Heart left ventricle (tissue), 16 donors: ENCODE measurements at regions not wholly inside any gene's neighbourhood (a gene's known extent, or its start where the extent isn't known, plus 50 kb on each side); places are given as distances from the start of the nearest gene placed in this dataset.
A peak's percentile ranks its signal among the peaks of the same experiment; 100 is the strongest.

Experiments used
- ATAC-seq, 4 donors: fragments of 200-7000 bp; cut with Tn5 transposase; one replicate each; pipeline ENCODE4 v1.9.1; 2020 to 2022; ENCODE audit warnings: moderate library complexity in 4 of 4, mild to moderate bottlenecking in 3 of 4, moderate number of reproducible peaks in 1 of 4
- DNase-seq, 5 donors: peaks; one replicate each; pipeline ENCODE4 v3.0.0-alpha.2; 2020
- H3K27ac ChIP-seq, 12 donors: fragments of 200-600 bp; sonication (generic) in 4 of 12; one replicate each; pipeline versions ENCODE4 v1.5.0 to v1.8.0; 2016 to 2022; ENCODE audit warnings: mild to moderate bottlenecking in 2 of 12
- H3K27me3 ChIP-seq, 9 donors: fragments of 200-600 bp; sonication (generic) in 2 of 9; one replicate each; pipeline versions ENCODE4 v1.5.1 to v1.8.0; 2016 to 2022; ENCODE audit warnings: mild to moderate bottlenecking in 3 of 9
- H3K36me3 ChIP-seq, 9 donors: fragments of 200-600 bp; sonication (generic) in 2 of 9; one replicate each; pipeline versions ENCODE4 v1.5.0 to v1.8.0; 2018 to 2022; ENCODE audit warnings: mild to moderate bottlenecking in 2 of 9
- H3K4me1 ChIP-seq, 12 donors: fragments of 200-600 bp; sonication (generic) in 4 of 12; one replicate each; pipeline versions ENCODE4 v1.5.0 to v1.8.0; 2016 to 2022; ENCODE audit warnings: mild to moderate bottlenecking in 3 of 12
- H3K4me3 ChIP-seq, 12 donors: fragments of 200-600 bp; sonication (generic) in 4 of 12; one replicate each; pipeline versions ENCODE4 v1.5.0 to v1.8.0; 2017 to 2022; ENCODE audit warnings: mild to moderate bottlenecking in 9 of 12, moderate library complexity in 4 of 12
- H3K9me3 ChIP-seq, 12 donors: fragments of 200-600 bp; sonication (generic) in 4 of 12; one replicate each; pipeline versions ENCODE4 v1.5.0 to v1.8.0; 2016 to 2022; ENCODE audit warnings: mild to moderate bottlenecking in 1 of 12
- CTCF ChIP-seq, 12 donors: fragments of 200-600 bp; sonication (generic) in 4 of 12; IDR thresholded peaks; one replicate each; pipeline versions ENCODE4 v1.5.0 to v1.8.0; 2018 to 2022; ENCODE audit warnings: antibody characterized with exemption in 12 of 12, mild to moderate bottlenecking in 5 of 12
- POLR2A ChIP-seq, 2 donors: fragments of 450-650 bp; IDR thresholded peaks; one replicate each; pipeline ENCODE4 v1.6.1; 2017; ENCODE audit warnings: antibody characterized with exemption in 2 of 2, mild to moderate bottlenecking in 2 of 2, moderate library complexity in 2 of 2
- WGBS, 4 donors: extraction: QIAGEN DNeasy Blood & Tissue Kit in 2 of 4; methylation state at CpG; one replicate each; pipeline versions ENCODE4 v1.1.5 to v1.1.7; 2013 to 2018; 5-methylcytosine and 5-hydroxymethylcytosine counted together
- intact Hi-C, 10 donors: fragments of 100-400 bp; cut with DNase I; formaldehyde crosslinking; loops; one replicate each; pipeline versions ENCODE4 v1.11.1 to v1.14.2; 2022
- donor health status: ischemic (EF 13 %, LVEDD 7.1; RV severe dilation, severe dysfunction).
- donor health status: healthy with polysubstance abuse.
- donor health status: DM: no; HTN: yes; CAD: no.
- donor health status: DM: no; HTN: no; CAD: no.
- donor health status: ischemic (EF 25% LVEDD 6.9; RV normal size, moderate dysfunction).
- donor health status: ischemic (EF 25% LVEDD 5.7; RV mildly dilated, moderate dysfunction).
- donor health status: healthy.
- donor health status: DM: yes; HTN: yes; CAD: no.
- donor health status: ischemic (EF 35%, LVEDD 5.7; RV mildly dilated, moderate dysfunction).
- donor health status: nonischemic (EF 11% LVEDD 7.7; RV severe dilation, severe dysfunction).
- donor health status: DM: yes; HTN: yes; CAD: no.
- donor health status: PGD.
- donor health status: ischemic (EF 29% LVEDD 5.4; RV normal size, mild dysfunction).
- donor health status: nonischemic (EF 23%, LVEDD 6.1; RV moderate dilation, normal function).

- Histone ChIP-seq H3K27me3 (peaks cover 0 to 5% (median 0%) of the 10 kb centered on the region in 9 donors), H3K9me3 (no peaks in the 10 kb centered on the region), H3K4me3 (no peak overlapping the region), H3K36me3 (no peaks in the 10 kb centered on the region), H3K4me1 (peaks cover 0 to 14% (median 3%) of the 10 kb centered on the region in 12 donors), H3K27ac (no peak overlapping the region)
- TF ChIP-seq POLR2A (IDR thresholded peaks at IDR 0.05) = no peak
- no peak for TF ChIP-seq CTCF (IDR thresholded peaks at IDR 0.05)
- no peak for ATAC-seq
- WGBS, 4 donors = 96 to 97% (median 96%) methylated on average over 9 of the region's 9 CpGs
- intact Hi-C loops = no loop called here
- DNase-seq = no peak
Observed at GRCh38 chr3:194196876-194197275, 60.9 kb downstream of the HES1 start.

GRCh38 chr3:194197396-194197960 lies 61.5 kb downstream of the HES1 start:
- no peak overlapping the region for H3K27ac ChIP-seq
- H3K36me3 ChIP-seq = no peaks in the 10 kb centered on the region
- no peak overlapping the region for H3K4me3 ChIP-seq
- peaks cover 0 to 14% (median 3%) of the 10 kb centered on the region in 12 donors for H3K4me1 ChIP-seq
- intact Hi-C loops = no loop called here
- DNase-seq (no peak), ATAC-seq (no peak)
- peaks cover 0 to 5% (median 0%) of the 10 kb centered on the region in 9 donors for H3K27me3 ChIP-seq
- peak in 1 of 12 donors; percentile 19 for TF ChIP-seq CTCF (IDR thresholded peaks at IDR 0.05)
- TF ChIP-seq POLR2A (IDR thresholded peaks at IDR 0.05) = no peak
- 58 to 75% (median 70%) methylated on average over 7 of the region's 7 CpGs for WGBS, 4 donors
- no peaks in the 10 kb centered on the region for H3K9me3 ChIP-seq

GRCh38 chr3:194197981-194198695 lies 62.2 kb downstream of the HES1 start:
- no peak overlapping the region for H3K27ac ChIP-seq
- H3K9me3 ChIP-seq = no peaks in the 10 kb centered on the region
- H3K27me3 ChIP-seq = peaks cover 0 to 8% (median 2%) of the 10 kb centered on the region in 9 donors
- TF ChIP-seq CTCF (IDR thresholded peaks at IDR 0.05) (no peak), POLR2A (IDR thresholded peaks at IDR 0.05) (no peak)
- peaks cover 0 to 14% (median 3%) of the 10 kb centered on the region in 12 donors for H3K4me1 ChIP-seq
- ATAC-seq (no peak), DNase-seq (no peak)
- no peaks in the 10 kb centered on the region for H3K36me3 ChIP-seq
- intact Hi-C loops = no loop called here
- no peak overlapping the region for H3K4me3 ChIP-seq
- WGBS, 4 donors = 95 to 97% (median 95%) methylated on average over 9 of the region's 9 CpGs

- no peak for ATAC-seq
- H3K27ac ChIP-seq = no peak overlapping the region
- TF ChIP-seq POLR2A (IDR thresholded peaks at IDR 0.05) (no peak), CTCF (IDR thresholded peaks at IDR 0.05) (no peak)
- H3K4me3 ChIP-seq = no peak overlapping the region
- H3K27me3 ChIP-seq = peaks cover 0 to 16% (median 10%) of the 10 kb centered on the region in 9 donors
- no peak for DNase-seq
- H3K4me1 ChIP-seq = peaks cover 0 to 17% (median 3%) of the 10 kb centered on the region in 12 donors
- no peaks in the 10 kb centered on the region for H3K9me3 ChIP-seq
- no peaks in the 10 kb centered on the region for H3K36me3 ChIP-seq
- WGBS, 4 donors = 90 to 97% (median 91%) methylated on average over 3 of the region's 3 CpGs
- intact Hi-C loops = no loop called here
Observed at GRCh38 chr3:194198938-194199337, 63.0 kb downstream of the HES1 start.
